ENCODE measurements at regions not wholly inside any gene's neighbourhood (a gene's known extent, or its start where the extent isn't known, plus 50 kb on each side); places are given as distances from the start of the nearest gene placed in this dataset.

GRCh38 chr12:13666806-13667205 is 314.6 kb downstream of the GRIN2B start:
- TF ChIP-seq, protein P1, sequence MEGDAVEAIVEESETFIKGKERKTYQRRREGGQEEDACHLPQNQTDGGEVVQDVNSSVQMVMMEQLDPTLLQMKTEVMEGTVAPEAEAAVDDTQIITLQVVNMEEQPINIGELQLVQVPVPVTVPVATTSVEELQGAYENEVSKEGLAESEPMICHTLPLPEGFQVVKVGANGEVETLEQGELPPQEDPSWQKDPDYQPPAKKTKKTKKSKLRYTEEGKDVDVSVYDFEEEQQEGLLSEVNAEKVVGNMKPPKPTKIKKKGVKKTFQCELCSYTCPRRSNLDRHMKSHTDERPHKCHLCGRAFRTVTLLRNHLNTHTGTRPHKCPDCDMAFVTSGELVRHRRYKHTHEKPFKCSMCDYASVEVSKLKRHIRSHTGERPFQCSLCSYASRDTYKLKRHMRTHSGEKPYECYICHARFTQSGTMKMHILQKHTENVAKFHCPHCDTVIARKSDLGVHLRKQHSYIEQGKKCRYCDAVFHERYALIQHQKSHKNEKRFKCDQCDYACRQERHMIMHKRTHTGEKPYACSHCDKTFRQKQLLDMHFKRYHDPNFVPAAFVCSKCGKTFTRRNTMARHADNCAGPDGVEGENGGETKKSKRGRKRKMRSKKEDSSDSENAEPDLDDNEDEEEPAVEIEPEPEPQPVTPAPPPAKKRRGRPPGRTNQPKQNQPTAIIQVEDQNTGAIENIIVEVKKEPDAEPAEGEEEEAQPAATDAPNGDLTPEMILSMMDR (conservative IDR thresholded peaks at IDR 0.05; ENCODE audit: low read depth, low read length) = no peak
- no peak for TF ChIP-seq EZH2 (IDR thresholded peaks at IDR 0.05; ENCODE audit: low read length, unreplicated experiment)
